ENCODE measurements at regions not wholly inside any gene's neighbourhood (a gene's known extent, or its start where the extent isn't known, plus 50 kb on each side); places are given as distances from the start of the nearest gene placed in this dataset.
A peak's percentile ranks its signal among the peaks of the same experiment; 100 is the strongest.

DNA sequence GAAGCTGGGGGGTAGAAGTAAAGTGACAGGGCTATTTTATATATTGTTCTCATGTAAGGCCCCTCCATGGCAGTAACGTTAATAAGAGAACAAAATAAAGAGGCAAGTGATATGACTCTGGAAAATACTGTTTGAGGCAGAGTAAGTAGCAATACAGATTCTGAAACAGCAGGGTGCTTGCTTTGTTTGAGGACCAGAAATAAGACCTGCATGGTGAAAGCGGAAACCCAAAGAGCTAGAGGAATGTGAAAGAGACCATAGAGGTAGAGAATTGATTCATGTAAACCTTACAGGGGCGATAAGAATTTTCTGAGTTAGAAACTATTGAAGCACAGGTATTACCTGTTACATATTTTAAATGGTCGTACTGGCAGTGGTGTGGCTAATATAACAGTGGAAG is 1517.1 kb downstream of the SI start:
- no peaks in the 10 kb centered on the region for H3K4me1 ChIP-seq (ENCODE audit: control insufficient read depth in 1 of 2, insufficient read depth in 2 of 2, low read length in 2 of 2)
- RAD21 ChIA-PET (ENCODE audit: low non-redundant PET in 1 of 2, low total read pairs in 2 of 2, uncharacterized antibody in 2 of 2, unreplicated experiment in 2 of 2): no interaction called here
- TF ChIP-seq, protein P1, sequence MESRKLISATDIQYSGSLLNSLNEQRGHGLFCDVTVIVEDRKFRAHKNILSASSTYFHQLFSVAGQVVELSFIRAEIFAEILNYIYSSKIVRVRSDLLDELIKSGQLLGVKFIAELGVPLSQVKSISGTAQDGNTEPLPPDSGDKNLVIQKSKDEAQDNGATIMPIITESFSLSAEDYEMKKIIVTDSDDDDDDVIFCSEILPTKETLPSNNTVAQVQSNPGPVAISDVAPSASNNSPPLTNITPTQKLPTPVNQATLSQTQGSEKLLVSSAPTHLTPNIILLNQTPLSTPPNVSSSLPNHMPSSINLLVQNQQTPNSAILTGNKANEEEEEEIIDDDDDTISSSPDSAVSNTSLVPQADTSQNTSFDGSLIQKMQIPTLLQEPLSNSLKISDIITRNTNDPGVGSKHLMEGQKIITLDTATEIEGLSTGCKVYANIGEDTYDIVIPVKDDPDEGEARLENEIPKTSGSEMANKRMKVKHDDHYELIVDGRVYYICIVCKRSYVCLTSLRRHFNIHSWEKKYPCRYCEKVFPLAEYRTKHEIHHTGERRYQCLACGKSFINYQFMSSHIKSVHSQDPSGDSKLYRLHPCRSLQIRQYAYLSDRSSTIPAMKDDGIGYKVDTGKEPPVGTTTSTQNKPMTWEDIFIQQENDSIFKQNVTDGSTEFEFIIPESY (IDR thresholded peaks at IDR 0.05; ENCODE audit: extremely low read depth, insufficient replicate concordance, low read length): no peak
- TF ChIP-seq POLR2A (IDR thresholded peaks at IDR 0.05; ENCODE audit: borderline replicate concordance, extremely low read depth, insufficient read depth, insufficient read length): no peak
- TF ChIP-seq EZH2 (IDR thresholded peaks at IDR 0.05): no peak
- no peak for TF ChIP-seq CBX3 (IDR thresholded peaks at IDR 0.05; ENCODE audit: low read depth)
- H3K27me3 ChIP-seq (ENCODE audit: insufficient read depth, low read length): no peaks in the 10 kb centered on the region
- H3K27ac ChIP-seq (ENCODE audit: low read depth, low read length): no peak overlapping the region
- no peak for ATAC-seq
- H3K9me2 ChIP-seq (ENCODE audit: insufficient read depth): no peaks in the 10 kb centered on the region
- DNase-seq (ENCODE audit: low read depth, low spot score): no peak
- no peak overlapping the region for H3K9ac ChIP-seq (ENCODE audit: low read length)
- no peaks in the 10 kb centered on the region for H3K79me2 ChIP-seq (ENCODE audit: insufficient read depth, low read length)
- no TSS peak for BruUV-seq (replicated peaks)
- H2AFZ ChIP-seq (ENCODE audit: low read depth, low read length, poor library complexity, severe bottlenecking): peak overlapping the region; percentile 27
- POLR2A ChIA-PET: no interaction called here
- no peak overlapping the region for H3K4me3 ChIP-seq (replicated peaks in 1 of 2; ENCODE audit: low read depth in 1 of 2, low read length in 2 of 2)
- H3K4me2 ChIP-seq (ENCODE audit: low read length): no peak overlapping the region
- H4K20me1 ChIP-seq (ENCODE audit: insufficient read depth): no peaks in the 10 kb centered on the region
- intact Hi-C loops (cut with micrococcal nuclease): no loop called here
- peaks cover 0 to 5% of the 10 kb centered on the region in 2 experiments; a peak in 1 of 4 replicates for H3K9me3 ChIP-seq (ENCODE audit: control insufficient read depth in 1 of 2, insufficient read depth in 1 of 2, low read depth in 1 of 2, low read length in 2 of 2)
- CTCF ChIA-PET: no interaction called here
- no peaks in the 10 kb centered on the region for H3K36me3 ChIP-seq (ENCODE audit: control insufficient read depth in 1 of 2, insufficient read depth in 2 of 2, low read length in 2 of 2)

DNA sequence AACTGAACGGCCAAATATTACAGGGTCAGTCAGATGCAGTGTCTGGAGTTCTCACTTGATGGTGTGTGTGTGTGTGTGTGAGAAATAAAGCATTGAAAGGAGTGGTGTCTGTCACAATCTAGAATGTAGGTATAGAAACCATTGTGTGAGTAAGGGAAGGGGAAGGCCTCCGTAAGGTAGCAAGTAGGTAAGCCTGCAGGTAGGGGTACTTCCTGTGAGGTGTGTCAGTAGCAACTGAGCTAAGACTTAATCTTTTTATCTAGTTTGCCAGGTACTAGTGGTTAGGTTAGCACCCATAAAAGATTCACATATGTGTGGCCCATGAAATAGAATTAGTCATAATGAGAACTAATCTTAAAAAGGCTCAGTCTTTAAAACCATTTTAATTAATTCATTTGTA is 1517.8 kb downstream of the SI start:
- intact Hi-C loops (cut with micrococcal nuclease): no loop called here
- RAD21 ChIA-PET (ENCODE audit: low non-redundant PET in 1 of 2, low total read pairs in 2 of 2, uncharacterized antibody in 2 of 2, unreplicated experiment in 2 of 2): no interaction called here
- CTCF ChIA-PET: no interaction called here

More for the DNA sequence above, 1517.8 kb downstream of the SI start:
- Histone ChIP-seq H3K79me2 (ENCODE audit: insufficient read depth, low read length) (no peaks in the 10 kb centered on the region), H3K9me3 (ENCODE audit: control insufficient read depth in 1 of 2, insufficient read depth in 1 of 2, low read depth in 1 of 2, low read length in 2 of 2) (peaks cover 0 to 5% of the 10 kb centered on the region in 2 experiments; a peak in 1 of 4 replicates), H3K9ac (ENCODE audit: low read length) (no peak overlapping the region), H4K20me1 (ENCODE audit: insufficient read depth) (no peaks in the 10 kb centered on the region), H3K9me2 (ENCODE audit: insufficient read depth) (no peaks in the 10 kb centered on the region), H3K27ac (ENCODE audit: low read depth, low read length) (no peak overlapping the region), H3K27me3 (ENCODE audit: insufficient read depth, low read length) (no peaks in the 10 kb centered on the region), H3K4me1 (ENCODE audit: control insufficient read depth in 1 of 2, insufficient read depth in 2 of 2, low read length in 2 of 2) (no peaks in the 10 kb centered on the region), H3K4me3 (replicated peaks in 1 of 2; ENCODE audit: low read depth in 1 of 2, low read length in 2 of 2) (no peak overlapping the region), H3K36me3 (ENCODE audit: control insufficient read depth in 1 of 2, insufficient read depth in 2 of 2, low read length in 2 of 2) (no peaks in the 10 kb centered on the region), H3K4me2 (ENCODE audit: low read length) (no peak overlapping the region), H2AFZ (ENCODE audit: low read depth, low read length, poor library complexity, severe bottlenecking) (no peak overlapping the region)
- BruUV-seq (replicated peaks): no TSS peak
- no peak for DNase-seq (ENCODE audit: low read depth, low spot score)
- POLR2A ChIA-PET: no interaction called here
- TF ChIP-seq EZH2 (IDR thresholded peaks at IDR 0.05): no peak
- no peak for TF ChIP-seq FOSL1 (IDR thresholded peaks at IDR 0.05; ENCODE audit: low read depth)
- TF ChIP-seq, protein P2, sequence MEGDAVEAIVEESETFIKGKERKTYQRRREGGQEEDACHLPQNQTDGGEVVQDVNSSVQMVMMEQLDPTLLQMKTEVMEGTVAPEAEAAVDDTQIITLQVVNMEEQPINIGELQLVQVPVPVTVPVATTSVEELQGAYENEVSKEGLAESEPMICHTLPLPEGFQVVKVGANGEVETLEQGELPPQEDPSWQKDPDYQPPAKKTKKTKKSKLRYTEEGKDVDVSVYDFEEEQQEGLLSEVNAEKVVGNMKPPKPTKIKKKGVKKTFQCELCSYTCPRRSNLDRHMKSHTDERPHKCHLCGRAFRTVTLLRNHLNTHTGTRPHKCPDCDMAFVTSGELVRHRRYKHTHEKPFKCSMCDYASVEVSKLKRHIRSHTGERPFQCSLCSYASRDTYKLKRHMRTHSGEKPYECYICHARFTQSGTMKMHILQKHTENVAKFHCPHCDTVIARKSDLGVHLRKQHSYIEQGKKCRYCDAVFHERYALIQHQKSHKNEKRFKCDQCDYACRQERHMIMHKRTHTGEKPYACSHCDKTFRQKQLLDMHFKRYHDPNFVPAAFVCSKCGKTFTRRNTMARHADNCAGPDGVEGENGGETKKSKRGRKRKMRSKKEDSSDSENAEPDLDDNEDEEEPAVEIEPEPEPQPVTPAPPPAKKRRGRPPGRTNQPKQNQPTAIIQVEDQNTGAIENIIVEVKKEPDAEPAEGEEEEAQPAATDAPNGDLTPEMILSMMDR (IDR thresholded peaks at IDR 0.05 in 2 of 3, conservative IDR thresholded peaks at IDR 0.05 in 1 of 3; ENCODE audit: borderline replicate concordance in 1 of 3, insufficient read depth in 1 of 3, low read depth in 2 of 3, low read length in 2 of 3): no peak
- TF ChIP-seq TCF7L2 (IDR thresholded peaks at IDR 0.05; ENCODE audit: borderline replicate concordance, extremely low read depth, insufficient read depth, insufficient read length): no peak
- no peak for TF ChIP-seq POLR2A (IDR thresholded peaks at IDR 0.05; ENCODE audit: borderline replicate concordance, extremely low read depth, insufficient read depth, insufficient read length)
- no peak for TF ChIP-seq EGR1 (IDR thresholded peaks at IDR 0.05; ENCODE audit: low read depth)
- no peak for TF ChIP-seq EZH2phosphoT487 (IDR thresholded peaks at IDR 0.05; ENCODE audit: borderline replicate concordance)
- no peak for TF ChIP-seq RAD21 (IDR thresholded peaks at IDR 0.05; ENCODE audit: low read depth)
- ATAC-seq: no peak

All from HCT116 (cell line).